SK-N-SH (cell line): ENCODE measurements at regions not wholly inside any gene's neighbourhood (a gene's known extent, or its start where the extent isn't known, plus 50 kb on each side); places are given as distances from the start of the nearest gene placed in this dataset.

Source experiments
- CTCF ChIP-seq: fragments of 200-600 bp; sonication (generic); IDR thresholded peaks from 2 replicates; pipeline ENCODE4 v1.6.1; 2017; ENCODE audit warnings: antibody characterized with exemption, mild to moderate bottlenecking, moderate library complexity
- EP300 ChIP-seq, 2 experiments: IDR thresholded peaks; 2 replicates each; pipeline versions ENCODE4 v1.4.0 to v1.6.1; 2012; ENCODE audit warnings: borderline replicate concordance in 1 of 2, low read depth in 1 of 2, low read length in 1 of 2
- EZH2phosphoT487 ChIP-seq: fragments of 200-600 bp; sonication (generic); IDR thresholded peaks from 2 replicates; pipeline ENCODE4 v1.6.1; 2017; ENCODE audit warnings: low read depth, mixed run types, mild to moderate bottlenecking, antibody characterized with exemption, moderate library complexity, borderline replicate concordance
- MAX ChIP-seq: IDR thresholded peaks from 2 replicates; pipeline ENCODE4 v1.4.0; 2012; ENCODE audit warnings: low read depth
- POLR2AphosphoS5 ChIP-seq: IDR thresholded peaks from 2 replicates; pipeline ENCODE4 v1.6.1; 2012; ENCODE audit warnings: low read depth, low read length
- SMC3 ChIP-seq: IDR thresholded peaks from 2 replicates; pipeline ENCODE4 v1.6.1; 2012; ENCODE audit warnings: low read depth, low read length, improper control_type of control experiment
- USF1 ChIP-seq: IDR thresholded peaks from 2 replicates; pipeline ENCODE4 v1.4.0; 2012; ENCODE audit warnings: low read depth, borderline replicate concordance
- USF2 ChIP-seq: fragments of 150-350 bp; IDR thresholded peaks from 2 replicates; pipeline ENCODE4 v1.6.1; 2017; ENCODE audit warnings: antibody characterized with exemption, low read length, low read depth, borderline replicate concordance

GRCh38 chr16:17018585-17018939 is 452.2 kb downstream of the XYLT1 start:
- TF ChIP-seq SMC3 (no peak), USF1 (no peak), EZH2phosphoT487 (no peak), USF2 (no peak), CTCF (no peak), POLR2AphosphoS5 (no peak), MAX (no peak), EP300 (IDR thresholded peaks at IDR 0.05; ENCODE audit: borderline replicate concordance in 1 of 2, low read depth in 1 of 2, low read length in 1 of 2) (no peak)
